ENCODE measurements at regions not wholly inside any gene's neighbourhood (a gene's known extent, or its start where the extent isn't known, plus 50 kb on each side); places are given as distances from the start of the nearest gene placed in this dataset.

GRCh38 chr3:40653001-40653400 is 128.2 kb downstream of the ZNF621 start:
- H3K4me1 ChIP-seq: no peaks in the 10 kb centered on the region
- H3K27ac ChIP-seq: no peak overlapping the region
- no peak for TF ChIP-seq CTCF (IDR thresholded peaks at IDR 0.05)
- TF ChIP-seq POLR2A (IDR thresholded peaks at IDR 0.05): no peak
- WGBS, 2 donors: 75 to 83% methylated on average over 1 to 2 of the region's 2 CpGs
- DNase-seq: no peak
- no peaks in the 10 kb centered on the region for H3K27me3 ChIP-seq
- H3K36me3 ChIP-seq: no peaks in the 10 kb centered on the region
- intact Hi-C loops (cut with DNase I): no loop called here
- H3K9me3 ChIP-seq: no peaks in the 10 kb centered on the region
- H3K4me3 ChIP-seq (replicated peaks in 1 of 3): no peak overlapping the region

- DNase-seq: no peak
- Histone ChIP-seq H3K27ac (no peak overlapping the region), H3K27me3 (no peaks in the 10 kb centered on the region), H3K9me3 (no peaks in the 10 kb centered on the region), H3K4me3 (replicated peaks in 1 of 3) (no peak overlapping the region), H3K4me1 (no peaks in the 10 kb centered on the region), H3K36me3 (no peaks in the 10 kb centered on the region)
- 93 to 95% methylated on average over 3 of the region's 3 CpGs for WGBS, 2 donors
- TF ChIP-seq POLR2A (IDR thresholded peaks at IDR 0.05) (no peak), CTCF (IDR thresholded peaks at IDR 0.05) (no peak)
- intact Hi-C loops (cut with DNase I): no loop called here
Observed at GRCh38 chr3:40653878-40654277, 129.1 kb downstream of the ZNF621 start.

- Histone ChIP-seq H3K27ac (no peak overlapping the region), H3K4me3 (replicated peaks in 1 of 3) (no peak overlapping the region), H3K27me3 (no peaks in the 10 kb centered on the region), H3K36me3 (no peaks in the 10 kb centered on the region), H3K9me3 (no peaks in the 10 kb centered on the region), H3K4me1 (no peaks in the 10 kb centered on the region)
- WGBS, 2 donors: 87 to 90% methylated on average over 4 of the region's 4 CpGs
- DNase-seq: no peak
- TF ChIP-seq POLR2A (IDR thresholded peaks at IDR 0.05): no peak
- no peak for TF ChIP-seq CTCF (IDR thresholded peaks at IDR 0.05)
- intact Hi-C loops (cut with DNase I): no loop called here
Observed at GRCh38 chr3:40655551-40655950, 130.8 kb downstream of the ZNF621 start.

GRCh38 chr3:40657623-40658022 is 132.9 kb downstream of the ZNF621 start:
- Histone ChIP-seq H3K4me3 (replicated peaks in 1 of 3) (no peak overlapping the region), H3K27ac (no peak overlapping the region), H3K27me3 (no peaks in the 10 kb centered on the region), H3K4me1 (no peaks in the 10 kb centered on the region), H3K9me3 (no peaks in the 10 kb centered on the region), H3K36me3 (no peaks in the 10 kb centered on the region)
- TF ChIP-seq CTCF (IDR thresholded peaks at IDR 0.05) (no peak), POLR2A (IDR thresholded peaks at IDR 0.05) (no peak)
- DNase-seq: no peak
- 94 to 97% methylated on average over 3 of the region's 3 CpGs for WGBS, 2 donors
- intact Hi-C loops (cut with DNase I): no loop called here

GRCh38 chr3:40658305-40658704 is 133.5 kb downstream of the ZNF621 start:
- DNase-seq: no peak
- 84 to 89% methylated on average over 5 of the region's 5 CpGs for WGBS, 2 donors
- TF ChIP-seq POLR2A (IDR thresholded peaks at IDR 0.05): no peak
- TF ChIP-seq CTCF (IDR thresholded peaks at IDR 0.05): no peak
- Histone ChIP-seq H3K27me3 (no peaks in the 10 kb centered on the region), H3K4me3 (replicated peaks in 1 of 3) (no peak overlapping the region), H3K27ac (no peak overlapping the region), H3K4me1 (no peaks in the 10 kb centered on the region), H3K36me3 (no peaks in the 10 kb centered on the region), H3K9me3 (no peaks in the 10 kb centered on the region)
- intact Hi-C loops (cut with DNase I): no loop called here

All from thyroid gland (tissue), 4 donors.